GM21737 (cell line): ENCODE measurements at regions not wholly inside any gene's neighbourhood (a gene's known extent, or its start where the extent isn't known, plus 50 kb on each side); places are given as distances from the start of the nearest gene placed in this dataset.

Source experiments
- ATAC-seq: cut with Tn5 transposase; IDR thresholded peaks from one replicate; pipeline ENCODE4 v1.9.1; 2021; ENCODE audit warnings: mild to moderate bottlenecking, moderate library complexity; ENCODE audit not compliant: unreplicated experiment

DNA sequence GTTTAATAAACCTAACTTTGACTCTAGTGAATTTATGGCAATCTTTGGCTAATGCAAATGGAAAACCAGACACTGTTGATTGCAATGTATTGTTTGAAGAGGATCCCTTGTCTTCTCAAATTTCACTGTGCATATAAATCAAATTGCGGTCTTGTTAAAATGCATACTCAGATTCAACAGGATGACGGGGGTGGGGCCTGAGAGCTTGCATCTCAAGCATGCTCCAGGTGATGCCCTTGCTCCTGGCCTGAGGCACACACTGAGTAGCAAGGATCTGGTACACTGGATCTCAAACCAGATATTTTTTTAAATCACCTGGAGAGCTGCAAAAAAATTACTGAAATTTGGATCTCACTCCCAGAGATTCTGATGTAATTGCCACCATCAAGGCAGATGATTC lies 463.7 kb downstream of the DNAH5 start:
- no peak for ATAC-seq

GRCh38 chr5:13478831-13479465 lies 465.5 kb downstream of the DNAH5 start:
- no peak for ATAC-seq

GRCh38 chr5:13477118-13477737 lies 467.3 kb downstream of the DNAH5 start:
- no peak for ATAC-seq

GRCh38 chr5:13472842-13473241 lies 471.6 kb downstream of the DNAH5 start:
- ATAC-seq = no peak

DNA sequence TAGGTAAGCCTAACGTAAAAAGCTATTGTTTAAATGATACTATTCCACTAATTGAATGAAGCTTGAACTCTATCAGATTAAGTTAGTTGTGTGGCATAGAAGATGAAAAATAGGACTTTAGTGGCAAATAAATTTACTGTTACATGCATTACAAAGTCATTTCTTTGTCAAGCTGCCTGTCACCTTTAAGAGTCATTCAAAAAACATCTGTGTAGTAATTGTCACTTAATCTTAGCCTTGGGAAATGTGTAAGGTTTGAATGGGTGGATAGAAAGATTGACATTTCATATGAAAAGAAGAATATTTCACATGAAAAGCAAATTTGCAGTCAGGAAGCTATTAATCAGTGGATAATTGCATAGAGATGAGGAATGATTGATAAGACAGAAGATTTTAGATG lies 473.5 kb downstream of the DNAH5 start:
- no peak for ATAC-seq

DNA sequence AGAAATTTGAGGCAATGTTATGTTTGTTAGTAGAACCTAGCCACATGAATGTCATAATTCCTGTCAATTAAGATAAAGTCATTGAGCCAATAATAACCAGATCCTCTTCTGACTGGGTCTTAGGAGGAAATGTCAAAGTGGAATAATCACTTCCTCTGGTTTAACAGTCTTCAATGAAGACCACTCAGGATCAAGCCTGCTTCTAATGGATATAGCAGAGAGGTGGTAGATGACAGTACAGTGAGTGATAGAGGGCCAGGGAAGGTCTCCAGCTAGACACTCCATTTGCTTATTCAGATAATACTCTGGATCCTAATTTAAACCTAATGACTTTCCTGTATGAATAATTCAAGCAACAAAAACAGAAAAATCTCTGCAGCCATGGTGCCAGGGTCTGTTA lies 474.2 kb downstream of the DNAH5 start:
- no peak for ATAC-seq

- ATAC-seq = no peak
Measured at GRCh38 chr5:13464532-13465193, 479.8 kb downstream of the DNAH5 start.

GRCh38 chr5:13460587-13460986 lies 483.9 kb downstream of the DNAH5 start:
- ATAC-seq = no peak

- ATAC-seq = no peak
Measured at GRCh38 chr5:13454050-13454449, 490.4 kb downstream of the DNAH5 start.

DNA sequence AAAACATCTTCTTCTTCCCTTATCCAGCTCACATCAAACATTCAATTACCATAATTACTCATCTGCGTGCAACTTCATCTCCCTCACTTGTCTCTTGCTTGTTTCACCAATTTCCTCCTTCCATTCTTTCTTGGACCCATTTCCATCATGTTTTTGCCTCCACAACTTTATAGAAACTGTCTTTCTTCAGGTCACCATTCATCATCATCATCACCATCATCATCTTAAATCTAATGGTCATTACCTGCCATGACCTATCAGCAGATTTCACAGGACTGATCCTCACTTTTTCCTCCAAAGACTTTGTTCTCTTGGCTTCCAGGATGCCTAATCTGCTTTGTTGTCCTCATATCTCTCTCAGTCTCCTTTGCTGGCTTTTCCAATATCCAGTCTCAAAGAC lies 495.6 kb downstream of the DNAH5 start:
- ATAC-seq = no peak

DNA sequence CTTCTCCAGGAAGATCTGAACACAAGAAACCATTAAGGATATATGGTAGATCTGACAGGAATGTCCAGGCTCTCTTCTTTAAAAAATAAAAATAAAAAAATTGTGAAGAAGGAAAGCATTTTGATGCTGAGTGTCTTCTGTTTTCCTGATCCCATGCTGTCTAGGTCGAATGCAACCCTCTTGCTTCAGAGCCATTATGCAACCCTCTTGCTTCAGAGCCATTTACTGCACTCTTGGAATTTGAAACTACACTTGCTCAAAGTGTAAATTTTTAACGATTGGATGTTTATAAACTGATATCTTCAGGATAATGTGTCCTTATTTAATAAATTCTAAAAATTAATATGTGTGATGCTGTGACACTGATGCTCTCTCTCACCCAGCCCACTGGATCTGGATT lies 505.1 kb downstream of the DNAH5 start:
- no peak for ATAC-seq

DNA sequence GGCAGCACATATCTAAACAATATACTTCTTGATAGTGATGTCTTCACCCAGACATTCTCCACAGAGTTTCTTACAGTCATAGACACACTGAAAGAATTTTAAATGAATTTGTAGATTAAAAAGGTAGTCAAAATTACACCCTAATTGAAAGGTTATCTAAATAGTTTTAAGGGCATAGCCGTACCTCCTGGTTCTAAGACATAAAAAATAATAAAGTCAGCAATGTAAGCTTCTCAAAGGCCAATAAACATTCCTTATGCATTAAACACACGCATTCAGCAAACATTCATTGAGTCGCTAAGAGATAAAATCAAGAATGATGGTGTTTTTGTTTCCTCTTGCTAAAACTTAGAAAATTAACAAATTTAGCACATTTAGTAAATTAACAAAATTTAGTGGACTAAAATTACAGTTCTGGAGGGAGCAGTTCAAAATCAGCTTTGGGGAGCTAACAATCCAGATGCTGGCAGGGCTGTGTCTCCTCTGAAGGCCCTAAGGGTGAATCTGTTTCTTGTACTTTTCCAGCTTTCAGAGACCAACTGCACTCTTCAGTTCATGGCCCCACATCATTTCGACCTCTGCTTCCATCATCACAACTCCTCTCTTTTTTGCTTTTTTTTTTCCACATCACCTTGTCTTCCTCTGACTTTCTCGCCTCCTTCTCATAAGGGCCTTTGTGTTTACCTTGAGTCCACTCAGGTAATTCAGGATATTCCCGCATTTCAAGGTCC lies 516.5 kb downstream of the DNAH5 start:
- no peak for ATAC-seq

DNA sequence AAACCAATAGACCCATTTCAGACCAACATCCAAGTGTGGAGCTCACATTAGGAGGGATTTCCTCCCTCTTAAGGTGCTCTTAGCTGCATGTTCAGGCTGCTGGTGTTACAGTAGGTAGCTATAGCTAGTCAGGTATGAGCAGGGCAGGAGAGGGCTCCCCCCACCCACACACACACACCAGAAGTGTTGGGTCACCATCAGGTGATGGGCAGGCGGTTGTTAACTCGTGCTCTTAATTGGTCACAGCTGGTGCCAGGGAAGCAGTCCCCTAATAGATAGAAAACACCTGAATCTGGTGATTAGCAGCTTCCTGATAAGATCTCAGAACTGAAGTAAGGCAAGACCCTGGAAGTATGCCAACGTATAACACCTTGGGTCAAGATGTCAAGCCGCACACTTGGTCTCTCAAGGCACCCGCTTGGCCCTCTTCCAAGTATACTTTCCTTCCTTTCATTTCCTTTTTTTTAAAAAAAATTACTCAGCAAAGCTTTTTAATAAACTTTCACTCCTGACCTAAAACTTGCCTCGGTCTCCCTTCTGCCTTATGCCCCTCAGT lies 532.4 kb downstream of the DNAH5 start:
- ATAC-seq = no peak

- ATAC-seq = no peak
Measured at GRCh38 chr5:13408616-13409015, 535.9 kb downstream of the DNAH5 start.

DNA sequence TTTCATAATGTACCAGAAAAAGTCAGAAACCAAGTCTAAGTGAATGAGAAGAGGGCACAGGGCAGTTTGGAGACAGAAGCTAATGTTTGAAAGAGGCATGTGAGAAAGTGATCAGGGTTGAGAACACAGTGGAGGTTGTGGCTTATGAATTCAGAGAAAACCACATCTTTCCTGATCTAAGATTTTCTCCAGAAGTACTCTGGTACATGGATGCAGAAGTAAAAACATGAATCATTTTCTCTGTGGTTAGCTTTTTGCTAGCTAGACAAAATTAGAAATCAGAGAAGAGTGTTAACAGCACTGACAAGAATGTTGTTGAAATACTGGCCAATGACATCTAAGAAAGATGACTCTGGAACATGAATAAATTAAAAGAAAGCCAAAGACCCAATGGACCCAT lies 541.1 kb downstream of the DNAH5 start:
- ATAC-seq = no peak

GRCh38 chr5:13385066-13385465 lies 559.4 kb downstream of the DNAH5 start:
- ATAC-seq = no peak

- no peak for ATAC-seq
Measured at GRCh38 chr5:13382232-13382631, 562.3 kb downstream of the DNAH5 start.

DNA sequence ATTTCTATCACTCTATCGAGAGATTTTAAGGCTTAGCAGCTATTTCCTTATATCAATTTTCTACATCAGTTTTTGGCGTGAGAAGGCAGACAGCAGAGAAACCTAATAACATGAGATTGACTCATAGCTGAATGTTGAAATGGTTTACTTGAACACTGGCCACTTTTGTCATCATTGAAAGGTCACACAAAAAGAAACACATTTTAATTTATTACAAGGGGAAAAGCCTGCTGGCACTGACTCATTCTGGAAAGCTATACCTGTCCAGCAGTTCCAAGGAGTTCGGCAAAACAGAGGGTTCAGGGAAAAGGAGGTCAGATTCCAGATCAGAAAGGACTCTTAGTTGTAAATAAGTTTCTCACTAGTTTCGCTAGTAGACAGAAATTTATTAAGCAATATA lies 566.4 kb downstream of the DNAH5 start:
- ATAC-seq = no peak

- ATAC-seq = no peak
Measured at GRCh38 chr5:13359344-13359743, 585.1 kb downstream of the DNAH5 start.

- no peak for ATAC-seq
Measured at GRCh38 chr5:13358342-13358741, 586.1 kb downstream of the DNAH5 start.

- ATAC-seq = no peak
Measured at GRCh38 chr5:13357929-13358328, 586.6 kb downstream of the DNAH5 start.

GRCh38 chr5:13356226-13356625 lies 588.3 kb downstream of the DNAH5 start:
- no peak for ATAC-seq
